ENCODE measurements at regions not wholly inside any gene's neighbourhood (a gene's known extent, or its start where the extent isn't known, plus 50 kb on each side); places are given as distances from the start of the nearest gene placed in this dataset.

GRCh38 chr11:92776676-92777075, 192.8 kb upstream of the MTNR1B start:
- TF ChIP-seq CTCF (IDR thresholded peaks at IDR 0.05; ENCODE audit: low read depth, low read length): no peak
- no peak overlapping the region for H3K4me3 ChIP-seq (ENCODE audit: low read depth, low read length)

- no peak overlapping the region for H3K4me3 ChIP-seq (ENCODE audit: low read depth, low read length)
- no peak for TF ChIP-seq CTCF (IDR thresholded peaks at IDR 0.05; ENCODE audit: low read depth, low read length)
Observed at GRCh38 chr11:92779746-92780145, 189.7 kb upstream of the MTNR1B start.

- TF ChIP-seq CTCF (IDR thresholded peaks at IDR 0.05; ENCODE audit: low read depth, low read length): no peak
- no peak overlapping the region for H3K4me3 ChIP-seq (ENCODE audit: low read depth, low read length)
Observed at GRCh38 chr11:92781151-92781550, 188.3 kb upstream of the MTNR1B start.

- no peak for TF ChIP-seq CTCF (IDR thresholded peaks at IDR 0.05; ENCODE audit: low read depth, low read length)
- no peak overlapping the region for H3K4me3 ChIP-seq (ENCODE audit: low read depth, low read length)
Observed at GRCh38 chr11:92782806-92783205, 186.6 kb upstream of the MTNR1B start.

GRCh38 chr11:92784331-92784730, 185.1 kb upstream of the MTNR1B start:
- no peak overlapping the region for H3K4me3 ChIP-seq (ENCODE audit: low read depth, low read length)
- TF ChIP-seq CTCF (IDR thresholded peaks at IDR 0.05; ENCODE audit: low read depth, low read length): no peak

GRCh38 chr11:92787638-92788037, 181.8 kb upstream of the MTNR1B start:
- no peak overlapping the region for H3K4me3 ChIP-seq (ENCODE audit: low read depth, low read length)
- no peak for TF ChIP-seq CTCF (IDR thresholded peaks at IDR 0.05; ENCODE audit: low read depth, low read length)

GRCh38 chr11:92789761-92790160, 179.7 kb upstream of the MTNR1B start:
- no peak overlapping the region for H3K4me3 ChIP-seq (ENCODE audit: low read depth, low read length)
- TF ChIP-seq CTCF (IDR thresholded peaks at IDR 0.05; ENCODE audit: low read depth, low read length): no peak
